ENCODE measurements at regions not wholly inside any gene's neighbourhood (a gene's known extent, or its start where the extent isn't known, plus 50 kb on each side); places are given as distances from the start of the nearest gene placed in this dataset.

DNA sequence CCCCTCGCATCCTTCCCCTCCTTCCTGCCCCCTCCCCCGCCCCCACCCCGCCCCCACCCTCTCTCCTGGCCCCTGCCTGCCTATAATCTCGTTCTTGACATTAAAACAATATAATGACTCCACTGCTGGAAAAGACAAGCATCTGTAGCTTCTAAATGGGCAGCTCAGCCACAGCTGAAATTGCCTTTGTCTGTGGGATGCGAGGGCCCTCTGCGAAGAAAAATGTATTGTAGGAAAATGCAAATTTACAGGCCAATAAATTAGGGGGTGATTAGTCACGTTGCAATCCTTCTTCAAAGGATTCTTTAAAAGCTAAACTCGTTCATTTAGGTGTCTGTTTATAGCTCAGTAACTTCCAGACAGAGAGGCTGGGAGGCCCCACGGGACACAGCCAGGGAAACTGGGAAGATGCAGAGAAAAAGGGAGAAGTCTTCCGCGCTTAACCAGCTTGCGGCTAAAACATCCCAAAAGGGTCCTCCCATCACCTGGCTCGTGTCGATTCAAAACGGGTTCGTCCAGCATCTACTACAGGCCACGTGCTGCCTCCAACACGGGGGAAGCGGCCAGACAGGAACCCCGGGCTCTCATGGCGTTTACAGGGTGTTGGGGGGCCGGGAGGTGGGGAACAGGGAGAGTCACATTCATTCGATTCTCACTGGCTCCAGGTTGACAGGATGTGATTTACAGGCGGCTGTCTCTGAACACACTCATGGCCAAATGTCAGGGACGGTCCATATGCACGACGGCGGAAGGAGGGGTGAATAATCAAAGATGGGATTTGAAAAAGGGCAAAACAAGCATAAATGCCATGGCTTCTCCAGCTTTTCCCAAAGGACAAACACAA lies 100.5 kb upstream of the ZBTB40 start:
- no peak for FAIRE-seq
- Histone ChIP-seq H3K79me1 (ENCODE audit: low read depth, low read length) (no peaks in the 10 kb centered on the region), H3K27ac (ENCODE audit: low read depth, low read length) (no peak overlapping the region), H3K9me3 (ENCODE audit: insufficient read depth in 2 of 2, low read depth in 1 of 2, low read length in 1 of 2) (no peaks in the 10 kb centered on the region), H4K91ac (replicated peaks; ENCODE audit: insufficient read length, low read length) (peak overlapping the region; percentile 4), H4K5ac (ENCODE audit: insufficient read length, low read depth, low read length) (no peak overlapping the region), H3K79me2 (ENCODE audit: control insufficient read depth in 1 of 2, insufficient read depth in 2 of 2, low read length in 2 of 2) (no peaks in the 10 kb centered on the region), H3K23ac (ENCODE audit: insufficient read length) (no peak overlapping the region), H2BK5ac (ENCODE audit: low read depth, low read length) (no peak overlapping the region; the same call in 1 of the 2 replicates), H3K18ac (ENCODE audit: extremely low read depth, low read length) (peak overlapping the region; percentile 86), H2BK120ac (replicated peaks; ENCODE audit: low read depth, low read length) (no peak overlapping the region), H3K56ac (replicated peaks; ENCODE audit: insufficient read length, low read depth, low read length) (no peak overlapping the region), H3K23me2 (ENCODE audit: low read depth, low read length) (peaks cover 3% of the 10 kb centered on the region; the same call in 1 of the 2 replicates), H2BK20ac (ENCODE audit: low read length) (peak overlapping the region; percentile 86; the same call in 1 of the 2 replicates), H2AK5ac (ENCODE audit: low read depth, low read length) (no peak overlapping the region), H3K4ac (replicated peaks; ENCODE audit: insufficient read length, low read depth, low read length) (no peak overlapping the region), H2AFZ (ENCODE audit: low read length) (peak overlapping the region; percentile 72; the same call in 1 of the 2 replicates), H3K4me1 (replicated peaks in 1 of 4; ENCODE audit: control insufficient read depth in 3 of 4, insufficient read depth in 4 of 4, low read length in 3 of 4) (peaks cover 9 to 18% (median 12%) of the 10 kb centered on the region in 4 experiments; a peak in 6 of 7 replicates), H3K14ac (ENCODE audit: insufficient read length) (no peak overlapping the region), H3K27me3 (replicated peaks in 1 of 4; ENCODE audit: control insufficient read depth in 3 of 4, extremely low read depth in 1 of 4, insufficient read depth in 3 of 4, low read length in 3 of 4) (peaks cover 0 to 3% (median 0%) of the 10 kb centered on the region in 4 experiments; a peak in 2 of 7 replicates), H2BK12ac (ENCODE audit: low read depth, low read length) (peak overlapping the region; percentile 0; the same call in 1 of the 2 replicates), H4K8ac (ENCODE audit: extremely low read depth, insufficient read depth, low read length) (no peak overlapping the region), H3K9ac (replicated peaks in 1 of 4; ENCODE audit: extremely low read depth in 1 of 4, low read depth in 3 of 4, low read length in 3 of 4) (no peak overlapping the region), H3K36me3 (ENCODE audit: control insufficient read depth in 2 of 4, insufficient read depth in 4 of 4, low read length in 3 of 4) (no peaks in the 10 kb centered on the region), H3K4me2 (ENCODE audit: insufficient read depth in 1 of 2, low read depth in 2 of 2, low read length in 2 of 2) (peak overlapping the region; percentile 23 to 55), H4K20me1 (replicated peaks in 1 of 2; ENCODE audit: control insufficient read depth in 1 of 2, insufficient read depth in 2 of 2, low read length in 2 of 2) (no peaks in the 10 kb centered on the region), H2BK15ac (ENCODE audit: low read length) (0 out of 2 replicates have a peak overlapping the region, but pooled peaks have one; percentile 9), H3K4me3 (ENCODE audit: extremely low read depth in 1 of 4, insufficient read depth in 2 of 4, low read depth in 3 of 4, low read length in 4 of 4) (peak overlapping the region in 1 of 4 experiments; percentile 42; a peak in 1 of 8 replicates)
- TF ChIP-seq SP1 (IDR thresholded peaks at IDR 0.05; ENCODE audit: low read depth, low read length) (no peak), FOSL1 (IDR thresholded peaks at IDR 0.05; ENCODE audit: insufficient read depth, low read depth, low read length) (no peak), SIX5 (IDR thresholded peaks at IDR 0.05; ENCODE audit: low read depth, low read length) (no peak)
- TF ChIP-seq, protein P1, sequence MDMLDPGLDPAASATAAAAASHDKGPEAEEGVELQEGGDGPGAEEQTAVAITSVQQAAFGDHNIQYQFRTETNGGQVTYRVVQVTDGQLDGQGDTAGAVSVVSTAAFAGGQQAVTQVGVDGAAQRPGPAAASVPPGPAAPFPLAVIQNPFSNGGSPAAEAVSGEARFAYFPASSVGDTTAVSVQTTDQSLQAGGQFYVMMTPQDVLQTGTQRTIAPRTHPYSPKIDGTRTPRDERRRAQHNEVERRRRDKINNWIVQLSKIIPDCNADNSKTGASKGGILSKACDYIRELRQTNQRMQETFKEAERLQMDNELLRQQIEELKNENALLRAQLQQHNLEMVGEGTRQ (IDR thresholded peaks at IDR 0.05; ENCODE audit: low read length) = no peak
- TF ChIP-seq, protein P2, sequence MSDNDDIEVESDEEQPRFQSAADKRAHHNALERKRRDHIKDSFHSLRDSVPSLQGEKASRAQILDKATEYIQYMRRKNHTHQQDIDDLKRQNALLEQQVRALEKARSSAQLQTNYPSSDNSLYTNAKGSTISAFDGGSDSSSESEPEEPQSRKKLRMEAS (IDR thresholded peaks at IDR 0.05) = peak; percentile 83
- TF ChIP-seq, protein P3, sequence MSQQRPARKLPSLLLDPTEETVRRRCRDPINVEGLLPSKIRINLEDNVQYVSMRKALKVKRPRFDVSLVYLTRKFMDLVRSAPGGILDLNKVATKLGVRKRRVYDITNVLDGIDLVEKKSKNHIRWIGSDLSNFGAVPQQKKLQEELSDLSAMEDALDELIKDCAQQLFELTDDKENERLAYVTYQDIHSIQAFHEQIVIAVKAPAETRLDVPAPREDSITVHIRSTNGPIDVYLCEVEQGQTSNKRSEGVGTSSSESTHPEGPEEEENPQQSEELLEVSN (IDR thresholded peaks at IDR 0.05) = peak; percentile 63; the same call in 1 of the 2 replicates
- peak in 1 of 2 experiments; percentile 63 for DNase-seq (ENCODE audit: low read depth in 1 of 2, low spot score in 2 of 2)
- 35% methylated on average over 25 of the region's 28 CpGs; no CpG with 5 or more reads in 1 of the 2 experiments for WGBS, 2 experiments (ENCODE audit: extremely low coverage in 1 of 2, insufficient coverage in 1 of 2, insufficient read length in 1 of 2, insufficient replicate concordance in 2 of 2, low coverage in 1 of 2, low lambda C conversion rate in 2 of 2, missing lambda C conversion rate in 1 of 2)
- ChIA-PET CTCF (ENCODE audit: partially characterized antibody) (interaction anchor here (0.9 to 2.2 kb wide), 6 partner anchors 12 to 220 kb away, joined by 3 to 10 read pairs (median 4); partner anchors contain the start of gene WNT4), POLR2A (ENCODE audit: partially characterized antibody) (interaction anchor here (0.7 to 2.0 kb wide), 4 partner anchors 9 to 105 kb away, joined by 3 to 9 read pairs (median 4); no protein-coding TSS in a partner anchor)

All from H1 (cell line).